ENCODE measurements at regions not wholly inside any gene's neighbourhood (a gene's known extent, or its start where the extent isn't known, plus 50 kb on each side); places are given as distances from the start of the nearest gene placed in this dataset.

GRCh38 chr9:86730163-86730928 is 217.0 kb downstream of the GAS1 start:
- DNase-seq (ENCODE audit: low spot score) = no peak

GRCh38 chr9:86724529-86724928 is 222.8 kb downstream of the GAS1 start:
- no peak for DNase-seq (ENCODE audit: low spot score)

DNA sequence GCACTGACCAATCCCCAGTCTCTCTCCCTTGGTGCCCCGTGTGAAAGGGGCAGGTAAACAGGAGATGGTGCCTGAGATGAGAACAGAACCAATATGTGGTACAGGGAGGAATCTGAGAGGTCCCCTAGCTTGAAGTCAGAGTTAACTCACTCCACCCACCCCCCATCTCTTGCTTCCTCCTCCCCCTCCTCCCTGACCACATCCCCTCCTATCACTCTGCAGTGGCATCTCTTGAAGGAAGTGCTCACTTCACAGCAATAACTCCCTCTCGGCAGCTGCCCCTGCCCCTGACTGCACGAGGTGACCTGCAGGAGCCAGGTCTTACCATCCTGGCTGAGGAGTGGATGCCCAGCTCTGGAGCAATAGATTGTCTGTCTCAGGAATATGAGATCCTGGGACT is 224.0 kb downstream of the GAS1 start:
- DNase-seq (ENCODE audit: low spot score) = no peak

GRCh38 chr9:86722706-86723075 is 224.6 kb downstream of the GAS1 start:
- no peak for DNase-seq (ENCODE audit: low spot score)

- peak; percentile 44 for DNase-seq (ENCODE audit: low spot score)
Observed at GRCh38 chr9:86721843-86722705, 225.2 kb downstream of the GAS1 start.

DNA sequence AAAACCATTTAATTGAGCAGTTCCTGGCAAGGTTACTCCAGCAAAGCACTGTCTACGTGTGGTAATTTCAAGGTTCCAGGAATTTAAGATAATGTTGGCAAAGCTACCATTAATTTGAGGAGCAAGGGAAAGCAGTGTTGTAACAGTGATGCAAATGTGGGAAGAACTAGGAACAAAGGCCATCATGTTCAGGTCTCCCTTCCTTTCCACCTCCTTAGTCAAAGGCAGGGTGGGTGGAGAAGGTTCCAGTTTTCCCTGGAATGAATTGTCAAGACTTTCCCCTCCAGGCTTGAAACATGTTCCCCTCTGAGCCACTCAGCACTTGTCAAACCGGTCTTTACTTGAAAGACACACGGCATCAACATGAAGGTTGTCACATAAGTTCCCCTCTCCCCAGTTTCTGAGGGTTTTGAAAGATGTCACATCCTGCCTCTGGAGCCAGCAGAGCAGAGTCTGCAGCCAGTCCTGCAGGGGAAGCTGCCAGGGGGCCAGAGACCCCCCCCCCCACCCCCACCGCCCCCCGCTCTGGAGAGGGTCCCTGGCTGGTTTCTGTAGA is 226.0 kb downstream of the GAS1 start:
- no peak for DNase-seq (ENCODE audit: low spot score)

DNA sequence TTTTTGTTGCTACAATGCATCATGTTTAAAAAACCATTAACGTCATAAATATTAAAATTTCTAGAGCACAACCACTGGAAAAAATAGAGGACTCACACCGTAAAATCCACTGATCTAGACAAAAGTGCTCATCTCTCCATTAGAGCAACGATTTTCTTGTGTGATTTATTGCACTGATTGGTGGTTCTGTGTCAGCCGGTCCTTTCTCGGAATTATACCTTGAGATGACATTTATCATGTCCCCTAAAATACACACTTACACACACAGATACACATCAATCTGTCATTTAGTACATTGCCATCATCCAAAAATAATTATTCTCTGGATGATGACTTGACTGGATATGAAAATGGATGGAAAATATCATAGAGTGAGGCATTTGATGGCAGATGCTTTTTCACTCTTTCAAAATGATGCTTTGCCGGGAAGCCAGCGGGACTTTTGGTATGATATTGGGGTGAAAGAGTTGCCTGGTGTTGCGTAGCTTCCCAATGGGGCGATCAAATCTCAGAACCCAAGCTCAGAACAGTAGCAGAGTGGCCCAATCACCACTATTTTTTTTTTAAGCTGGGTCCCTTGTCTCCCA is 226.6 kb downstream of the GAS1 start:
- DNase-seq (ENCODE audit: low spot score) = no peak

- DNase-seq (ENCODE audit: low spot score) = no peak
Observed at GRCh38 chr9:86718388-86719049, 228.8 kb downstream of the GAS1 start.

- DNase-seq (ENCODE audit: low spot score) = no peak
Observed at GRCh38 chr9:86716326-86716922, 230.9 kb downstream of the GAS1 start.

GRCh38 chr9:86714999-86715398 is 232.3 kb downstream of the GAS1 start:
- no peak for DNase-seq (ENCODE audit: low spot score)

DNA sequence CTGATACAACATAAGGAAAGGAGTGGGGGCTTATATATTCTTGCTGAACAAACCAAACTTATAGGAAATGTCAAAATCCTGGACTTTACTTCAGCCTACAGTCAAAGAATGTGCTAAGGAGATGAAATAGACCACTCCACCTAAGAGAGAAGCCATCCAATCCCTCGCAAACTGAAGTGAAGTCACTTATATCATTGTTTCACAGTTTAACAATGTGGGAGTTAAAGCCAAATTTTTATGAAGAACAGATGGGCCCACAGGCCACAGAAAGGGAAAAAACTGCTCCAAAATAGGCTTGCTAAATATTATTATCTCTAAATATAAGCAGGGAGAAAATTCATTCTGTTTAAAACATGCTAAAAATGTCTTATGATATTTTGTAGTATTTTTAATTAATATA is 233.3 kb downstream of the GAS1 start:
- DNase-seq (ENCODE audit: low spot score) = no peak

DNA sequence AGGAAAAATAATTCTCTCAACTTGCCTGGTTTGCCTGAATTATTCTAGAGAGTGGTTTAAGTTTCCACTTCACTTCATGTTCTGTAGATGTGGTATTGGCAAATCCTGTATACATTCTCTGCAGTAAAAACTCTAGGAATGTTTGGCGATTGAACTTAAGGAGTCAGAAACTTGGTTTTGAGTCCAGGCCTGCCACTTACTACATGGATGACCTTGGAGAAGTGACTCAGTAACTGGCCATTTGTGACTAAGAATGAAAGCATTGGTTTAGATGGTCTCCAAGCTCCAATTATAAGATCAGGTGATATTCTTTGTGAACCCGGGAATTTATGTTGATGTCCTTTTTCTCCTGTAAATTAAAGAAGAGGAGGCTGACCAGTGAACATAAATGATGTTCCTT is 233.8 kb downstream of the GAS1 start:
- DNase-seq (ENCODE audit: low spot score) = no peak

DNA sequence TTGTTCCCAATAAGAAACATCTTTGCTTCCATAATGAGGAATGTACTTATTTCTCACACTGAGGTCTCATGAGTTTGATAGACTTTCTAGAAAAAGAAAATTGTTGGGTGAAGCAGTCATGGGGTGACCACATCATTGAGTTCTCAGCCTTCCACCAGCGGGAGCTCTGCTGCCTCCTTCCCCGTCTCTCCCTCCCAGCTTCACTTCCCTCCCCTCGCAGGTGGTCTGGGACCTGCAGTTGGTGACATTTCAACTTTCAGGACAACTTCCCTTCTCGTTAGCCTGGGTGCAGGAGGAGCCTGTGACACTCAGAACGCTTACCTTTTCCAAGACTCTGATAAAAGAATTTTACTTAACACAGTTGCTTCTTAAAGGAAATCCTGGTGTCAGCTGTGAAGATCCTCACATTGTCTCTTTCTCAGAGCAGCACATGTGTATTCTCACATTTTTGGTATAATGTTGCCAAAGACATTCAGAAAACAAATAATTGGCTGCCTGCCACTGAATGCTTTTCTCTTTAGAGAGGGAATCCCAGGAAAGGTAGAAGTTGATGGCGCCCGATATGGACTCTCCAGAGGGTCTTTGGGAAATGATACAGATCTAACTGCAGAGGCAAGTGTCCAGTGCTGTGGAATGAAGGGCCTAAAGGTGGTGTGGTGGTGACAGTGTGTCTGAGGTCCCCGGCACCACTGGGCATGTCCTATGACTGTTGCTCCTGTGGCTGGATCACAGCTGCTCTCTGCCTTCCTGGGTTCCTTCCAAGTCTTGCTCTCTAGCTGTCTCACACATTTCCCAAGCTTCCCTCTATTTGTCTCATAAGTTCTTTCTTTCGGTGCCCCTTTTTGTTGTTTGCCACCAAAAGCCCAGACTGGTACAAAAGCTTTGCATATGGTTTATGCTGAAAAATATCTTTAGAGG is 238.1 kb downstream of the GAS1 start:
- no peak for DNase-seq (ENCODE audit: low spot score)

- no peak for DNase-seq (ENCODE audit: low spot score)
Observed at GRCh38 chr9:86707932-86708510, 239.3 kb downstream of the GAS1 start.

- no peak for DNase-seq (ENCODE audit: low spot score)
Observed at GRCh38 chr9:86706391-86706790, 240.9 kb downstream of the GAS1 start.

DNA sequence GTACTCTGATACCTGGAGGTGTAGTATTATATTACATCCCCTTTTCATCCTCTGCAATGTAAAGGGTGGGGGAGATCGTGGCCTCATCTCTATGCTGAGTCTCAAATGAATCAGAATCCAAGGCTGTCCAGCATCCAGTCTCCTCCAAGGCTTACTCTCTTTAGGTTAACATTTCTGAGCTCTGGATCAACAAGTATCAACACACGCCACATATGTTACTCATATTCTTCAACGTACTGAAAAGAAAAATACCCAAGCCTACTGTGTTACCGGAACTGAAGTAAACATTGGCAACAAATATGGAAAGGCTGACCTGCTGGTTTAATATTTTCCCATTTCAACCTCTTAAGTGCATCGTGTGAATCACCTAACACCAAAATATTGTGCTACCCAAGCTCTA is 241.8 kb downstream of the GAS1 start:
- DNase-seq (ENCODE audit: low spot score) = no peak

DNA sequence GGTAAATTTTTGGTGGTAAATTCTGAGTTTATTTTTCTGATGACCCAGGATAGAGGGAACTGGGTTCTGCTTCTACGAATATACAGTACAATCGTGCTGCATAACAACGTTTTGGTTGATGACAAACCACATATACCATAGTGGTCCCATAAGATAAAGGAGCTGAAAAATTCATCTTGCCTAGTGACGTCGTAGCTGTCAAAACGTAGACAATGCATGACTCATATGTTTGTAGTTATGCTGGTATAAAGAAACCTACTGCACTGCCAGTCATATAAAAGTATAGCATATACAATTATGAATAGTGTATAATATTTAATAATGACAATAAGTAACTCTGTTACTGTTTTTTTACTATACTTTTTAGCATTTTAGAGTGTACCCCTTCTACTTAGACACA is 244.0 kb downstream of the GAS1 start:
- DNase-seq (ENCODE audit: low spot score) = no peak

DNA sequence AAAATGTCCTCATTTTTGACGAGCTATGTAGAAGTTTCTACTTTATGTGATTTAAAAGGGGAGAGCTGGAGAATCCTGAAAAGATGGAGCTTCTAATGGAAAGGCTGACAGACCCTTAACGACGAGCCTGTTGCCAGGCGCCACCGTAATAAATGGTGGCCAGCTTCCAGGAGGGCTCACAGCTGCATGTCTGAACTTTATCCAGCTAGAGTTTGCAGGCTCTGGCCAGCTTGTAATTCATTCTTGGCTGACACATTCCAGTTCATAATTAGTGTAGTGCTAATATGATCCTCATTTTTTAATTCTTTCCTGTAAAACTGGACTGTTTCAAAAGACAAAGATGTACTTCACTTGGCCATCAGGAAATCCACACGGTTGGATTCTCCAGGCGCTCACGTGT is 246.7 kb downstream of the GAS1 start:
- DNase-seq (ENCODE audit: low spot score) = no peak

DNA sequence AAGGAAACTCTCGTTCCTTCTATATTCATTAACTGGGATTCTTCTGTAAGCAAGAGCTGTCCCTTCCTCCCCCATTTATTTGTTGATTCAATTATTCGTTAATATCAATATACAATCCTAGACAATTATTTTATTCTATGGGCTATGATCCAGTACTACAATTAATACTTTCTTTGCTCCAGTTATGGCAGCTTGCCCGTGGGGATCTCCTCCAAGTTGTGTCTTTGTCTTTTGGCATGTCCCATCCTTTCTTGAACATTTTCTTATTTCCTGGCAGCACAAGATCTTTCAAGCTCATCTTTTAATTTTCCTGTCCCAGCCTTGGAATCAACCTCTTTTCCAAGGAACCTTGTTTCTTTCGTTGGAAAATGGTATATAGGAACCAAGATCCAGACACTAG is 249.3 kb downstream of the GAS1 start:
- DNase-seq (ENCODE audit: low spot score) = no peak

DNA sequence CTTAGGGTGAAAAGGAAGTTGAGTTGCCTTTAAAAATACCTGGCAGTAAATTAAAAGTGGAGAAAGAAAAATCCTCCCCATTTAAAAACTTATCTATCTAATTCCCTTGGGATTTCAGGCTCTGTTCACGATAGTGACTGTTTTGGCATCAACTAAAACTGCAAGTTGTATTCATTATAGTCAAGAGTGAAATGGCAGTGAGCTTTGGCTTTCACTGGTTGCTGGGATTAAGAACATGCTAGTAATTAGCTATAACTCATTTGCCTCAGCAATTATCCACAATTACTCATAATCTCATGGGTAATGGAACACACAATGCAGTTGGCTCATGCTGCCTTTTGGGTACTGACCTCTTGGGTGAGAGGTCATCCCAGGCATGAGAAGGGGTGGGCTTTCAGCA is 250.1 kb downstream of the GAS1 start:
- DNase-seq (ENCODE audit: low spot score) = no peak

All from COLO829 (cell line).